Adipocyte (in vitro differentiated cells): ENCODE measurements at regions not wholly inside any gene's neighbourhood (a gene's known extent, or its start where the extent isn't known, plus 50 kb on each side); places are given as distances from the start of the nearest gene placed in this dataset.

Experiments used
- DNase-seq: peaks from one replicate; pipeline ENCODE4 v3.0.0-alpha.2; 2015; ENCODE audit warnings: low read depth
- H3K27me3 ChIP-seq: replicated peaks from 2 replicates; pipeline ENCODE4 v1.7.0; 2013; ENCODE audit warnings: mild to moderate bottlenecking, low read length, moderate library complexity; ENCODE audit not compliant: control insufficient read depth, insufficient read depth
- H3K36me3 ChIP-seq: 2 replicates; pipeline ENCODE4 v1.7.0; 2013; ENCODE audit warnings: low read length, mild to moderate bottlenecking, moderate library complexity; ENCODE audit not compliant: control insufficient read depth, insufficient read depth, severe bottlenecking
- H3K4me1 ChIP-seq: 2 replicates; pipeline ENCODE4 v1.7.0; 2013; ENCODE audit warnings: mild to moderate bottlenecking, low read length, moderate library complexity; ENCODE audit not compliant: control insufficient read depth, insufficient read depth
- H3K4me3 ChIP-seq: 2 replicates; pipeline ENCODE4 v1.7.0; 2013; ENCODE audit warnings: mild to moderate bottlenecking, low read length, moderate library complexity
- H3K9ac ChIP-seq: 2 replicates; pipeline ENCODE4 v1.7.0; 2013; ENCODE audit warnings: mild to moderate bottlenecking, low read length, moderate library complexity
- H3K9me3 ChIP-seq: 2 replicates; pipeline ENCODE4 v1.7.0; 2013; ENCODE audit warnings: mild to moderate bottlenecking, low read length, moderate library complexity; ENCODE audit not compliant: control insufficient read depth

DNA sequence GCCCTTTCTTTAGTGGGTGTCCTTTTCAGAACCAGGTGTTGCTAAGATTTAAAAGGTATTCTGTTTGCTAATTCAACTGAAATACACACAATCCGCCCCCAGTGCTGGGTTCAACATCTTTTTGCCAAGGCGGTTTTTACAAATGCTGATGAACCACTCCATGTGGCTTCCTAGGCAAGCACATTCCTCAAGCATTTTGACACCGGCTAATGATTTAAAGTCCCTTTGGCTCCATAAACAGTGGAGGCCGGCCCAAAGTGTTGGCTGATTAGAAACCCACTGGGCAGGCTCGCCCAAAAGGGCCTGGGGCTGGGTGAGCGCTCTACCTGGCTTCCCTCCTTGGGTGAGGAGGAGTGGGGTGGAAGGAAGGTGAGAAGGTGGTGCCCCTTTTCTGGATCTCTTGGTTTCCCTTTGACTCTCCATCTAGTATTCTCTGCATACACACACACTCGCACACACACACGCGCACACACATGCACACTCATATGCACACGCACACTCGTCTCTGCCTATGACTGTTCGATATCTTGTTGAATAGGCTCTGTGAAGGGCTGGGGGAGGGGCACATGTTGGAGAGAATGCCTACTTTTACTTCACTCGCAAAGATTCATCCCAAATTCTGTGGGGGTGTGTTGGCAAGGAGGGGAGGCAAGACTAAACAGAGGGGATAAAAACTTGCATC is 66.7 kb upstream of the ARMC2 start:
- H3K4me3 ChIP-seq: peak overlapping the region; percentile 82
- H3K4me1 ChIP-seq: peaks cover 40% of the 10 kb centered on the region
- H3K9ac ChIP-seq: peak overlapping the region; percentile 85
- H3K36me3 ChIP-seq: no peaks in the 10 kb centered on the region
- H3K9me3 ChIP-seq: no peaks in the 10 kb centered on the region
- H3K27me3 ChIP-seq: no peaks in the 10 kb centered on the region
- DNase-seq: peak; percentile 42

DNA sequence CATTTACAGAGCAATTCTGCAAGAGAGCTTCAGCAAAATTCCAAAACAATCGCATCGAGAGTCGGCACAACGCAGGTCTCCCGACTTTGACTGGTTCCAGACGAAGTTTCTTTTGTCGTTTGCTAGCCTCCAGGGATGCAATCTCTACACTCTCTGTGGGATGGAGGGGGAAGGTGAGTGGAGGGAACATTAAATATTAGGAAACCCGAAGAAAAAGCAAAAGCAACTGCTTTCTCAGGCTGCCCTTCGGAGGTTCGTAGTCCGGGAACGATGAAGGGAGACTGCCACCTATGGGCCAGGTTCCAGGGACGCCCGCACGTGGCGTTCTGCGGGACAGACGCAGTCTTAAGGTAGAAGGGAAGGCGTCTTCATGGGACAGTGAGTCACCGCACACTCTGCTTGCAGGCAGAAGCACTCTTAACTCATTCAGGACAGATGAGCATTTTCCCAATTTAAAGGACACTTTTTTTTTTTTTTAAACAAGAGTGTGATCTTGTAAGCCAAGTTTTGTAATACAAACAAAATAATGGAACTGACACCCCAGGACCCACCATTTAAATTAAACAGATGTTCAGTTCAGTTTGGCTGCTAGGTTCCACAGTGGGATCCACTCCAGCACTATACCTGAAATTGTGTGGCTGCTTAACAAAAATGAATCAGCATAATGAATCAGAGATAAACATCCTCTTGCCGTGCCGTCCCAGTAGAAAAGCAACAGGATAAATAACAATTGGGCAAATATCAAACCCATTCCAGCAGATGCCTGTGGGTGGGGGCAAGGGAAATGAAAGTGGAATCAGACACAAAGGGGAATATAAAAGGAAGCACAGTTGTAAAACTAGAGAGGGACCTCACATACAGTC is 65.8 kb upstream of the ARMC2 start:
- H3K4me1 ChIP-seq: peaks cover 40% of the 10 kb centered on the region
- DNase-seq: peak; percentile 92
- peak overlapping the region; percentile 82 for H3K4me3 ChIP-seq
- H3K27me3 ChIP-seq: no peaks in the 10 kb centered on the region
- peak overlapping the region; percentile 85 for H3K9ac ChIP-seq
- H3K36me3 ChIP-seq: no peaks in the 10 kb centered on the region
- H3K9me3 ChIP-seq: no peaks in the 10 kb centered on the region

- H3K4me3 ChIP-seq: no peak overlapping the region
- H3K9ac ChIP-seq: no peak overlapping the region
- peaks cover 25% of the 10 kb centered on the region for H3K4me1 ChIP-seq
- DNase-seq: no peak
- no peaks in the 10 kb centered on the region for H3K36me3 ChIP-seq
- peaks cover 7% of the 10 kb centered on the region for H3K9me3 ChIP-seq
- no peaks in the 10 kb centered on the region for H3K27me3 ChIP-seq
Measured at GRCh38 chr6:108785653-108786052, 62.6 kb upstream of the ARMC2 start.

GRCh38 chr6:108788416-108788815 is 59.8 kb upstream of the ARMC2 start:
- no peaks in the 10 kb centered on the region for H3K27me3 ChIP-seq
- no peak for DNase-seq
- peaks cover 2% of the 10 kb centered on the region for H3K4me1 ChIP-seq

DNA sequence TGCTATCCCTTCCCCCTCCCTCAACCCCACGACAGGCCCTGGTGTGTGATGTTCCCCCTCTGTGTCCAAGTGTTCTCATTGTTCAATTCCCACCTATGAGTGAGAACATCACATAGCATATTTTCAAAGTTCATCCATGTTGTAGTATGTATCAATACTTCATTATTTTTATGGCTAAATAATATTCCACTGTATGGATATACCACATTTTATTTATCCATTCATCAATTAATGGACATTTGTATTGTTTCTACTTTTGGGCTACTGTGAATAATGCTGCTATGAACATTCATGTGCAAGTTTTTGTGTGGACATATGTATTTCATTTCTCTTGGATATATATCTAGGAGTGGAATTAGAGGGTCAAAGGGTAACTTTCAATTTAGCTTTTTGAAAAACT is 58.7 kb upstream of the ARMC2 start:
- no peak for DNase-seq
- no peaks in the 10 kb centered on the region for H3K27me3 ChIP-seq

More at GRCh38 chr6:108788416-108788815, 59.8 kb upstream of the ARMC2 start:
- H3K9ac ChIP-seq: no peak overlapping the region
- no peaks in the 10 kb centered on the region for H3K36me3 ChIP-seq
- H3K4me3 ChIP-seq: no peak overlapping the region
- peaks cover 7% of the 10 kb centered on the region for H3K9me3 ChIP-seq

GRCh38 chr6:108791700-108792099 is 56.5 kb upstream of the ARMC2 start:
- peaks cover 7% of the 10 kb centered on the region for H3K9me3 ChIP-seq
- H3K9ac ChIP-seq: no peak overlapping the region
- H3K4me1 ChIP-seq: no peaks in the 10 kb centered on the region
- DNase-seq: no peak
- H3K27me3 ChIP-seq: no peaks in the 10 kb centered on the region
- no peaks in the 10 kb centered on the region for H3K36me3 ChIP-seq
- H3K4me3 ChIP-seq: no peak overlapping the region

More for the DNA sequence above, 58.7 kb upstream of the ARMC2 start:
- H3K4me3 ChIP-seq: no peak overlapping the region
- H3K9me3 ChIP-seq: peaks cover 7% of the 10 kb centered on the region
- no peaks in the 10 kb centered on the region for H3K36me3 ChIP-seq
- no peaks in the 10 kb centered on the region for H3K4me1 ChIP-seq
- H3K9ac ChIP-seq: no peak overlapping the region

DNA sequence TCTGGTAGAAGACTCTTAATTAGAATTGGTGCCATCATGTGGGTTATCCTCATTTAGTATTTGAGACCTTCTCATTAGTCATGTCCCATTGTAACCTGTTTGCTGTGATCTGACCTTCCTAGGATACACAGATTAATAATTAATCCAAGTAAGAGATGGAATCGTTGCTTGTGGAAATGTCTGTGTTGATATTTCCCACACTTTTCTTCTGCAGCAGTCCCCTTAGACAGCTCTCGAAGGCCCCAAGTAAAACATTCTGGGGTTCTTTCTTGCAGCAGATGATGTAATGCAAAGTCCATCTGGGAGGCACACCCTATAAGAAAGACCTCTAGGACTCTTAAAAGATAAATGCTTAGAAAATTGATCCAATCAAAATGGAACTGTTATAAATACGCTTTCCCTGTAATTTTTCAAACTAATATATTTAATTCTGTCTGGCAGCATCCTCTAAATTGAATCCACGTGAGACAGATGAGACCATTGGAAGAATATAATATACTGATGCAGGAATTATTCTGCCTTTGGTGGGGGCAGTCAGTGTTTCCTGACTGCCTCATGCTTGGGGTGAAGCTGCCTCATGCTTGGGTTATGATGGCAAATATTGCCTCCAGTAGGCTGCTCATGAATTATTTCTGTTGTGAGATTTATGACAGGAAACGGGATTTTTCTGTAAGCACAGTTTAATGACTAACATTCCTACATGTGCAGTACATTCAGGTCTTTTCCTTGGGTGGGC is 54.5 kb upstream of the ARMC2 start:
- no peaks in the 10 kb centered on the region for H3K9me3 ChIP-seq
- H3K9ac ChIP-seq: no peak overlapping the region
- H3K27me3 ChIP-seq: no peaks in the 10 kb centered on the region
- H3K4me1 ChIP-seq: peaks cover 5% of the 10 kb centered on the region
- no peaks in the 10 kb centered on the region for H3K36me3 ChIP-seq
- H3K4me3 ChIP-seq: no peak overlapping the region
- DNase-seq: no peak

- H3K36me3 ChIP-seq: no peaks in the 10 kb centered on the region
- H3K4me1 ChIP-seq: peaks cover 10% of the 10 kb centered on the region
- H3K9ac ChIP-seq: no peak overlapping the region
- DNase-seq: no peak
- no peaks in the 10 kb centered on the region for H3K27me3 ChIP-seq
- H3K9me3 ChIP-seq: no peaks in the 10 kb centered on the region
- no peak overlapping the region for H3K4me3 ChIP-seq
Measured at GRCh38 chr6:108795122-108795521, 53.1 kb upstream of the ARMC2 start.

DNA sequence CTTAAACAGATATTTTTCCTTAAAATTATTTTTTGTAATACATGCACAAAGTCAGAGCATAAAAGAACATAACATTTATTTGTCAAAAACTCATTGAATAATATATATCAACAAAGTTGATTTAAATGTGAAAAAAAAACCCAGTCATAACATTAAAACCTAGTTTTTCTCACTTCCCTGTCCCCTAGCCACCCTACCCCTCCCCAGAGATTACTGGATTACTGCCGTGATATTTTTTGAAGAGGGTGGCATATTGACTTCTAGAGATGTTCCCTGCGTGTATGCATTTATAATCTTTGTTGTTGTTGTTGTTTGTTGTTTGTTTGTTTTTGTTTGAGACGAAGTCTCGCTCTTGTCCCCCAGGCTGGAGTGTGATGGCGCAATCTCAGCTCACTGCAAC is 52.4 kb upstream of the ARMC2 start:
- Histone ChIP-seq H3K4me1 (peaks cover 14% of the 10 kb centered on the region), H3K9me3 (no peaks in the 10 kb centered on the region), H3K27me3 (no peaks in the 10 kb centered on the region), H3K4me3 (no peak overlapping the region), H3K9ac (no peak overlapping the region), H3K36me3 (no peaks in the 10 kb centered on the region)
- DNase-seq: no peak

DNA sequence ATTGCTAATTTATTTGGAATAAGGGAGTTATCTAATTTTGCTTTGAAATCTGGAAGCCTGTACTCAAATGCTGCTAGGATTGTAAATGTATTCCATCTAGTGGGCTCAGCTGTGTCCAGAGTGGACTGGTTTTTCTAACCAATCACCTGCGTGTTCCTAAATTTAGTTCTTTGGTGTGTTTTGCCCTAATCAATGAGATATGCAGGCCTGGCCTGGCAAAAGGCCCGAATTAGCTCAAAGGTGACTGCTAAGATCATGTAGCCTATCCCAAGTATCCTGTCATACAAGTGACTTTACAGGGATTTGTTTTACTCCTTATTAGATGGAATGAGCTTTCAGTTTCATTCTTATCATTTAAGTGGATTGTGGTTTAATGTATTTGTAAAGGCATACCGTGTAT is 51.3 kb upstream of the ARMC2 start:
- Histone ChIP-seq H3K27me3 (no peaks in the 10 kb centered on the region), H3K4me1 (peaks cover 19% of the 10 kb centered on the region), H3K9ac (no peak overlapping the region), H3K9me3 (no peaks in the 10 kb centered on the region), H3K36me3 (no peaks in the 10 kb centered on the region), H3K4me3 (no peak overlapping the region)
- DNase-seq: no peak
